ENCODE measurements at regions not wholly inside any gene's neighbourhood (a gene's known extent, or its start where the extent isn't known, plus 50 kb on each side); places are given as distances from the start of the nearest gene placed in this dataset.

GRCh38 chr7:42766782-42767423 is 145.0 kb downstream of the C7orf25 start:
- TF ChIP-seq ZNF384 (IDR thresholded peaks at IDR 0.05) (no peak), FOXM1 (IDR thresholded peaks at IDR 0.05; ENCODE audit: borderline replicate concordance) (no peak), BHLHE40 (IDR thresholded peaks at IDR 0.05; ENCODE audit: borderline replicate concordance) (no peak), ELF4 (IDR thresholded peaks at IDR 0.05) (no peak), SP1 (IDR thresholded peaks at IDR 0.05) (no peak), HDGF (IDR thresholded peaks at IDR 0.05; ENCODE audit: borderline replicate concordance) (no peak), SUZ12 (IDR thresholded peaks at IDR 0.05) (no peak), LEF1 (IDR thresholded peaks at IDR 0.05; ENCODE audit: borderline replicate concordance) (no peak), FOXK2 (IDR thresholded peaks at IDR 0.05) (no peak), TARDBP (IDR thresholded peaks at IDR 0.05) (no peak), FOXA1 (IDR thresholded peaks at IDR 0.05) (no peak), L3MBTL2 (conservative IDR thresholded peaks at IDR 0.05) (no peak), PKNOX1 (IDR thresholded peaks at IDR 0.05) (no peak), ARNT (IDR thresholded peaks at IDR 0.05) (no peak), CTBP1 (IDR thresholded peaks at IDR 0.05; ENCODE audit: borderline replicate concordance) (no peak), NFRKB (IDR thresholded peaks at IDR 0.05) (no peak)
- DNase-seq (ENCODE audit: extremely low spot score) = no peak
- CTCF ChIA-PET = no interaction called here
- POLR2A ChIA-PET = no interaction called here

GRCh38 chr7:42765931-42766330 is 145.9 kb downstream of the C7orf25 start:
- CTCF ChIA-PET = no interaction called here

GRCh38 chr7:42763137-42763551 is 148.7 kb downstream of the C7orf25 start:
- DNase-seq (ENCODE audit: extremely low spot score) = no peak
- ChIA-PET CTCF (interaction anchor here (0.6 kb wide), 1 partner anchor 939 kb away, joined by 3 read pairs; no protein-coding TSS in a partner anchor), POLR2A (no interaction called here)
- TF ChIP-seq L3MBTL2 (conservative IDR thresholded peaks at IDR 0.05) = no peak
- no peak for TF ChIP-seq PKNOX1 (IDR thresholded peaks at IDR 0.05)
- no peak for TF ChIP-seq FOXK2 (IDR thresholded peaks at IDR 0.05)
- TF ChIP-seq NFRKB (IDR thresholded peaks at IDR 0.05) = no peak
- TF ChIP-seq ELF4 (IDR thresholded peaks at IDR 0.05) = no peak
- no peak for TF ChIP-seq ARNT (IDR thresholded peaks at IDR 0.05)
- no peak for TF ChIP-seq TARDBP (IDR thresholded peaks at IDR 0.05)
- TF ChIP-seq LEF1 (IDR thresholded peaks at IDR 0.05; ENCODE audit: borderline replicate concordance) = no peak
- TF ChIP-seq SP1 (IDR thresholded peaks at IDR 0.05) = no peak
- no peak for TF ChIP-seq FOXA1 (IDR thresholded peaks at IDR 0.05)
- no peak for TF ChIP-seq CTBP1 (IDR thresholded peaks at IDR 0.05; ENCODE audit: borderline replicate concordance)
- TF ChIP-seq FOXM1 (IDR thresholded peaks at IDR 0.05; ENCODE audit: borderline replicate concordance) = no peak
- TF ChIP-seq HDGF (IDR thresholded peaks at IDR 0.05; ENCODE audit: borderline replicate concordance) = no peak
- no peak for TF ChIP-seq SUZ12 (IDR thresholded peaks at IDR 0.05)
- no peak for TF ChIP-seq BHLHE40 (IDR thresholded peaks at IDR 0.05; ENCODE audit: borderline replicate concordance)
- no peak for TF ChIP-seq ZNF384 (IDR thresholded peaks at IDR 0.05)

More at GRCh38 chr7:42765931-42766330, 145.9 kb downstream of the C7orf25 start:
- DNase-seq (ENCODE audit: extremely low spot score) = no peak
- POLR2A ChIA-PET = no interaction called here
- TF ChIP-seq FOXM1 (IDR thresholded peaks at IDR 0.05; ENCODE audit: borderline replicate concordance) = no peak
- TF ChIP-seq HDGF (IDR thresholded peaks at IDR 0.05; ENCODE audit: borderline replicate concordance) = no peak
- no peak for TF ChIP-seq BHLHE40 (IDR thresholded peaks at IDR 0.05; ENCODE audit: borderline replicate concordance)
- no peak for TF ChIP-seq SUZ12 (IDR thresholded peaks at IDR 0.05)
- TF ChIP-seq NFRKB (IDR thresholded peaks at IDR 0.05) = no peak
- TF ChIP-seq PKNOX1 (IDR thresholded peaks at IDR 0.05) = no peak
- TF ChIP-seq CTBP1 (IDR thresholded peaks at IDR 0.05; ENCODE audit: borderline replicate concordance) = no peak
- no peak for TF ChIP-seq ELF4 (IDR thresholded peaks at IDR 0.05)
- TF ChIP-seq TARDBP (IDR thresholded peaks at IDR 0.05) = no peak

- no peak for TF ChIP-seq LEF1 (IDR thresholded peaks at IDR 0.05; ENCODE audit: borderline replicate concordance)
- no peak for TF ChIP-seq TARDBP (IDR thresholded peaks at IDR 0.05)
- no peak for TF ChIP-seq NFRKB (IDR thresholded peaks at IDR 0.05)
- TF ChIP-seq FOXM1 (IDR thresholded peaks at IDR 0.05; ENCODE audit: borderline replicate concordance) = no peak
- no peak for TF ChIP-seq FOXK2 (IDR thresholded peaks at IDR 0.05)
- TF ChIP-seq ARNT (IDR thresholded peaks at IDR 0.05) = no peak
- TF ChIP-seq ELF4 (IDR thresholded peaks at IDR 0.05) = no peak
- no peak for TF ChIP-seq SUZ12 (IDR thresholded peaks at IDR 0.05)
- TF ChIP-seq PKNOX1 (IDR thresholded peaks at IDR 0.05) = no peak
- no peak for TF ChIP-seq CTBP1 (IDR thresholded peaks at IDR 0.05; ENCODE audit: borderline replicate concordance)
- TF ChIP-seq HDGF (IDR thresholded peaks at IDR 0.05; ENCODE audit: borderline replicate concordance) = no peak
- TF ChIP-seq SP1 (IDR thresholded peaks at IDR 0.05) = no peak
- TF ChIP-seq FOXA1 (IDR thresholded peaks at IDR 0.05) = no peak
- no peak for TF ChIP-seq ZNF384 (IDR thresholded peaks at IDR 0.05)
- TF ChIP-seq BHLHE40 (IDR thresholded peaks at IDR 0.05; ENCODE audit: borderline replicate concordance) = no peak
- TF ChIP-seq L3MBTL2 (conservative IDR thresholded peaks at IDR 0.05) = no peak
- POLR2A ChIA-PET = no interaction called here
- DNase-seq (ENCODE audit: extremely low spot score) = no peak
- CTCF ChIA-PET = no interaction called here
These were observed 150.4 kb downstream of the C7orf25 start for GRCh38 chr7:42761486-42761885.

GRCh38 chr7:42758124-42758523 is 153.7 kb downstream of the C7orf25 start:
- POLR2A ChIA-PET = no interaction called here
- CTCF ChIA-PET = no interaction called here
- no peak for TF ChIP-seq TARDBP (IDR thresholded peaks at IDR 0.05)
- no peak for TF ChIP-seq SUZ12 (IDR thresholded peaks at IDR 0.05)
- TF ChIP-seq ARNT (IDR thresholded peaks at IDR 0.05) = no peak
- no peak for TF ChIP-seq ELF4 (IDR thresholded peaks at IDR 0.05)
- TF ChIP-seq FOXK2 (IDR thresholded peaks at IDR 0.05) = no peak
- TF ChIP-seq BHLHE40 (IDR thresholded peaks at IDR 0.05; ENCODE audit: borderline replicate concordance) = no peak
- TF ChIP-seq PKNOX1 (IDR thresholded peaks at IDR 0.05) = no peak
- no peak for TF ChIP-seq L3MBTL2 (conservative IDR thresholded peaks at IDR 0.05)
- no peak for TF ChIP-seq SP1 (IDR thresholded peaks at IDR 0.05)
- no peak for TF ChIP-seq FOXM1 (IDR thresholded peaks at IDR 0.05; ENCODE audit: borderline replicate concordance)
- no peak for TF ChIP-seq CTBP1 (IDR thresholded peaks at IDR 0.05; ENCODE audit: borderline replicate concordance)
- TF ChIP-seq LEF1 (IDR thresholded peaks at IDR 0.05; ENCODE audit: borderline replicate concordance) = no peak
- TF ChIP-seq NFRKB (IDR thresholded peaks at IDR 0.05) = no peak
- no peak for TF ChIP-seq FOXA1 (IDR thresholded peaks at IDR 0.05)
- no peak for TF ChIP-seq HDGF (IDR thresholded peaks at IDR 0.05; ENCODE audit: borderline replicate concordance)
- no peak for TF ChIP-seq ZNF384 (IDR thresholded peaks at IDR 0.05)
- DNase-seq (ENCODE audit: extremely low spot score) = no peak

All from HEK293T (cell line).